Lower lobe of right lung (tissue), 2 donors: ENCODE measurements at regions not wholly inside any gene's neighbourhood (a gene's known extent, or its start where the extent isn't known, plus 50 kb on each side); places are given as distances from the start of the nearest gene placed in this dataset.

ENCODE experiments used
- ATAC-seq, 2 donors: fragments of 200-7000 bp; cut with Tn5 transposase; one replicate each; pipeline ENCODE4 v1.9.1; 2020 to 2022; ENCODE audit warnings: mild to moderate bottlenecking in 2 of 2, moderate library complexity in 2 of 2
- DNase-seq: peaks from one replicate; pipeline ENCODE4 v3.0.0-alpha.2; 2020
- H3K27ac ChIP-seq: fragments of 200-600 bp; one replicate; pipeline ENCODE4 v1.8.0; 2022
- H3K27me3 ChIP-seq: fragments of 200-600 bp; one replicate; pipeline ENCODE4 v1.8.0; 2022; ENCODE audit warnings: low read depth
- H3K36me3 ChIP-seq: fragments of 200-600 bp; one replicate; pipeline ENCODE4 v1.8.0; 2022; ENCODE audit warnings: mild to moderate bottlenecking
- H3K4me1 ChIP-seq: fragments of 200-600 bp; one replicate; pipeline ENCODE4 v1.8.0; 2022
- H3K4me3 ChIP-seq: fragments of 200-600 bp; one replicate; pipeline ENCODE4 v1.8.0; 2022; ENCODE audit warnings: mild to moderate bottlenecking
- H3K9me3 ChIP-seq: fragments of 200-600 bp; one replicate; pipeline ENCODE4 v1.8.0; 2022
- intact Hi-C: fragments of 100-400 bp; cut with DNase I; formaldehyde crosslinking; loops from one replicate; pipeline ENCODE4 v1.11.0; 2022
- TF ChIP-seq, protein P1 (sequence below): fragments of 200-600 bp; IDR thresholded peaks from one replicate; pipeline ENCODE4 v1.8.0; 2022; ENCODE audit warnings: antibody characterized with exemption, mild to moderate bottlenecking
- donor health status: DM: no; HTN: yes; CAD: no; lungs with severe emphysema.

DNA sequence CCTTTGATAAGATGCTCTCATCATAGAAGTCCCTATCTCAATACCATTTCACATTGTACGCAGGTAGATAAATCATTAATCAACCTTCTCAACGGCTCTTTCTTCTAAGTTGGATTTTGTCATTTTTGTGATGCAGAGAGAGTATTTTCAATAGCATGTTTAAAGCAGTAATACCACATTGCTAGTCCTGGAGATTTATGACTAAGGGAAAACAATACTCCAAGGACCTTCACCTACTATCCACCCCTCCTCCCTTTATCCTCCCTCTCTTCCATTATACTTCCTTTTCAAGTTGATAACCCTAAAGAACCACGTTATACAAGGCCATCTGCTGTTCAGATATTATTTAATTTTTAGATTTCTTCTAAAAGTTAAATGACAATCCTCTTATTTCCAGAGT, 65.3 kb upstream of the CHMP2B start:
- no peaks in the 10 kb centered on the region for H3K36me3 ChIP-seq
- DNase-seq, result no peak
- TF ChIP-seq, protein P1, sequence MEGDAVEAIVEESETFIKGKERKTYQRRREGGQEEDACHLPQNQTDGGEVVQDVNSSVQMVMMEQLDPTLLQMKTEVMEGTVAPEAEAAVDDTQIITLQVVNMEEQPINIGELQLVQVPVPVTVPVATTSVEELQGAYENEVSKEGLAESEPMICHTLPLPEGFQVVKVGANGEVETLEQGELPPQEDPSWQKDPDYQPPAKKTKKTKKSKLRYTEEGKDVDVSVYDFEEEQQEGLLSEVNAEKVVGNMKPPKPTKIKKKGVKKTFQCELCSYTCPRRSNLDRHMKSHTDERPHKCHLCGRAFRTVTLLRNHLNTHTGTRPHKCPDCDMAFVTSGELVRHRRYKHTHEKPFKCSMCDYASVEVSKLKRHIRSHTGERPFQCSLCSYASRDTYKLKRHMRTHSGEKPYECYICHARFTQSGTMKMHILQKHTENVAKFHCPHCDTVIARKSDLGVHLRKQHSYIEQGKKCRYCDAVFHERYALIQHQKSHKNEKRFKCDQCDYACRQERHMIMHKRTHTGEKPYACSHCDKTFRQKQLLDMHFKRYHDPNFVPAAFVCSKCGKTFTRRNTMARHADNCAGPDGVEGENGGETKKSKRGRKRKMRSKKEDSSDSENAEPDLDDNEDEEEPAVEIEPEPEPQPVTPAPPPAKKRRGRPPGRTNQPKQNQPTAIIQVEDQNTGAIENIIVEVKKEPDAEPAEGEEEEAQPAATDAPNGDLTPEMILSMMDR, result no peak
- no peaks in the 10 kb centered on the region for H3K9me3 ChIP-seq
- no peak overlapping the region for H3K27ac ChIP-seq
- H3K4me3 ChIP-seq, result no peak overlapping the region
- no peaks in the 10 kb centered on the region for H3K27me3 ChIP-seq
- no peak for ATAC-seq
- intact Hi-C loops, result no loop called here
- no peaks in the 10 kb centered on the region for H3K4me1 ChIP-seq

DNA sequence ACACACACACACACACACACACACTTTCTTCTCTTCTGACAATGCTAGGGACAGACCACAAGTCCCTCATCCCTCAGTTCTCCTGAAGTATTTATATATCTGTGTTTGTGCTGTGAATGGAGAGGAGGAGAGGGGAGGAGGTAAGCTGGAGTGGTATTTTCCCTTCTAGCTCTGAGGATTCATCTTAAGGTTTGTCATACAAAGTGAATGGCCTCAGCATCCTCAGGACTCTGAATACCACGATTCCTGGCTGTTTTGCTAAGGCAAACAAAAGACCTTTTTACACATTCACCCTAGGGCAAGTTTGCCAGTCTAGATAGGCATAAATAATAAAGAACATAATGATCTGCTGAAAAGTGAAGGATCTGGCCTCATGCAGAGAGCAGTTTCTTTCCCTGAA, 65.7 kb upstream of the CHMP2B start:
- Histone ChIP-seq H3K9me3 (no peaks in the 10 kb centered on the region), H3K36me3 (no peaks in the 10 kb centered on the region), H3K27ac (no peak overlapping the region), H3K4me1 (no peaks in the 10 kb centered on the region), H3K4me3 (no peak overlapping the region), H3K27me3 (no peaks in the 10 kb centered on the region)
- ATAC-seq (no peak), DNase-seq (no peak)
- TF ChIP-seq, protein P1, result no peak
- intact Hi-C loops, result no loop called here

DNA sequence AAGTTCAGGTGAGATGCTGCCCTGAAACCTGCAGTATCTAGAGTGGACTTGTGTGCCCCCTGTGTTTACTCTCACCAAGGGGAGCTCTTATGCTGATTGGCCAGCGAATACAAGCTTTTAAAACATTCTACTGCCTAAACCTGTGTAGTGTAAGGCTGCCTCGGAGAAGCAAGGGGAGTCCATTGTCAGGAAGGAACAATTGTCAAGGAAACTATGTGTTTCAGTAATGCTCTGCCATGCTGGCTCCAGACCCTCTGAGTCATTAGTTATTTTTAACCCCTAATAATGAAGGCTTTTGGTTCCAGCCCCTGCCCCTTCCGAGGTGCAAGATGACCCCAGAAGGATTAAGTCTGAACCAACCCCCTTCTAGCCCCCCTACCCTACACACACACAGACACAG, 66.1 kb upstream of the CHMP2B start:
- TF ChIP-seq, protein P1, result no peak
- no peaks in the 10 kb centered on the region for H3K27me3 ChIP-seq
- no peaks in the 10 kb centered on the region for H3K4me1 ChIP-seq
- no peaks in the 10 kb centered on the region for H3K36me3 ChIP-seq
- intact Hi-C loops, result no loop called here
- DNase-seq (no peak), ATAC-seq (no peak)
- no peak overlapping the region for H3K4me3 ChIP-seq
- H3K9me3 ChIP-seq, result no peaks in the 10 kb centered on the region
- H3K27ac ChIP-seq, result no peak overlapping the region

DNA sequence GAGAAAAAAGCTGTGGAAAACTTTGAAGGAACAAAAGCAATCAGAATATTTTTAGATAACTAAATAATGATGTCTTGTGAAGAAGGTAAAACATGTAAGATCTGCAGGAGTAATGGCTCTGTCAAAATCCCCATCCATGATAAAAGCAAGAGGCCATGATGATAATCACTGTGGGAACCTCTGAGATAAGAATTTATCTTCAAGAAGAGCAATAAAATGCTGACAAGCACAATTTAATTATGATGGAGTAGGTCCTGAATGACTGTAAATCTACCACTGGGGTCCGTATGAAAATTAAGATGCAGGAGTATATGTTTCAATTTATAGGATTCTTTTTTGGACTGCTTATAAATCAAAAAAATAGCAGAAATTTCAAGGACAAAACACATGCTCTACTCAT, 68.3 kb upstream of the CHMP2B start:
- Histone ChIP-seq H3K4me1 (no peaks in the 10 kb centered on the region), H3K9me3 (no peaks in the 10 kb centered on the region), H3K36me3 (no peaks in the 10 kb centered on the region), H3K27ac (no peak overlapping the region), H3K27me3 (no peaks in the 10 kb centered on the region), H3K4me3 (no peak overlapping the region)
- intact Hi-C loops, result no loop called here
- TF ChIP-seq, protein P1, result no peak
- ATAC-seq (no peak), DNase-seq (no peak)

DNA sequence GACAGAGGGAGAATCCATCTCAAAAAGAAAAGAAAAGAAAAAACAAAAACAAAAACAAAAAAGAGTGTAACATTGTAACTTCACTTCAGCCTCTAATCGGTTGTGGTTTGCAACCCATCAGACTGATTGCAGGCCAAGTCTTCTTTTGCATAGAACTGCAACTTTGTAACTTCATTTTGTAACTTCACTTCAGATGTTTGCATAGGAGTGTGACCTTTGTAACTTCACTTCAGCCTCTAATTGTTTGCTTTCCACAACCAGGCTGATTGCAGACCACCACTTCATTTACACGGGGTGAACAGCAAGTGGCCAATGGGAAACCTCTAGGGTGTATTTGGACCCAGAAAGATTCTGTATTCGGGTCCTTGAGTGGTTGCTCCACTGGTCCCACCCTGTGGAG, 79.1 kb upstream of the CHMP2B start:
- TF ChIP-seq, protein P1, result no peak
- no peaks in the 10 kb centered on the region for H3K9me3 ChIP-seq
- no peaks in the 10 kb centered on the region for H3K36me3 ChIP-seq
- H3K27me3 ChIP-seq, result no peaks in the 10 kb centered on the region
- intact Hi-C loops, result no loop called here
- no peak for DNase-seq
- H3K27ac ChIP-seq, result no peak overlapping the region
- ATAC-seq, result no peak
- no peaks in the 10 kb centered on the region for H3K4me1 ChIP-seq
- H3K4me3 ChIP-seq, result no peak overlapping the region

DNA sequence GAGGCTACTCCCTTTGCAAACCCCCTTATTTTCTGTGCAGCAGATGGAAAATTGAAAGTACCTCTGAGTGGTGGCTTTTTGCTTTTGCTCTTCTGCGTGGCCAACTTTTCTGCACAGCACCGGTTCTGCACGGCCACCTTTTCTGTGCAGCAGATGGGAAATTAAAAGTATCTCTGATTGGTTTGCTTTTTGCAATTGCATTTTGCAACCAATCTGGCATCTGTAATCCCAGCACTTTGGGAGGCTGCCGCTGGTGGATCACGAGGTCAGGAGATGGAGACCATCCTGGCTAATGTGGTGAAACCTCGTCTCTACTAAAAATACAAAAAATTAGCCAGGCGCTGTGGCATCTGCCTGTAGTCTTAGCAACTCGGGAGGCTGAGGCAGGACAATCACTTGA, 79.5 kb upstream of the CHMP2B start:
- Histone ChIP-seq H3K27ac (no peak overlapping the region), H3K27me3 (no peaks in the 10 kb centered on the region), H3K36me3 (no peaks in the 10 kb centered on the region), H3K4me1 (no peaks in the 10 kb centered on the region), H3K9me3 (no peaks in the 10 kb centered on the region), H3K4me3 (no peak overlapping the region)
- intact Hi-C loops, result no loop called here
- TF ChIP-seq, protein P1, result no peak
- ATAC-seq (no peak), DNase-seq (no peak)
